Nephron progenitor cell (in vitro differentiated cells): ENCODE measurements at regions not wholly inside any gene's neighbourhood (a gene's known extent, or its start where the extent isn't known, plus 50 kb on each side); places are given as distances from the start of the nearest gene placed in this dataset.
A peak's percentile ranks its signal among the peaks of the same experiment; 100 is the strongest.

Source experiments
- DNase-seq: peaks from one replicate; pipeline ENCODE4 v3.0.0; 2021
- H3K27ac Mint-ChIP-seq: 2 replicates; pipeline ENCODE4 v1.8.0; 2021; ENCODE audit warnings: mild to moderate bottlenecking, moderate library complexity, mixed read lengths
- H3K27me3 Mint-ChIP-seq: 2 replicates; pipeline ENCODE4 v1.8.0; 2021; ENCODE audit warnings: mild to moderate bottlenecking, low read depth, mixed read lengths; ENCODE audit not compliant: poor library complexity
- H3K36me3 Mint-ChIP-seq: 2 replicates; pipeline ENCODE4 v1.8.0; 2021; ENCODE audit warnings: low read depth, mixed read lengths
- H3K4me1 Mint-ChIP-seq: 2 replicates; pipeline ENCODE4 v1.8.0; 2021; ENCODE audit warnings: mixed read lengths
- H3K4me3 Mint-ChIP-seq: 2 replicates; pipeline ENCODE4 v1.8.0; 2021; ENCODE audit warnings: mild to moderate bottlenecking, moderate library complexity, mixed read lengths
- H3K9me3 Mint-ChIP-seq: 2 replicates; pipeline ENCODE4 v1.8.0; 2021; ENCODE audit warnings: mild to moderate bottlenecking, moderate library complexity, mixed read lengths
- TF ChIP-seq, protein P1 (sequence below): fragments of 200-600 bp; sonication (generic); IDR thresholded peaks from 2 replicates; pipeline ENCODE4 v1.5.0; 2021; ENCODE audit warnings: antibody characterized with exemption

DNA sequence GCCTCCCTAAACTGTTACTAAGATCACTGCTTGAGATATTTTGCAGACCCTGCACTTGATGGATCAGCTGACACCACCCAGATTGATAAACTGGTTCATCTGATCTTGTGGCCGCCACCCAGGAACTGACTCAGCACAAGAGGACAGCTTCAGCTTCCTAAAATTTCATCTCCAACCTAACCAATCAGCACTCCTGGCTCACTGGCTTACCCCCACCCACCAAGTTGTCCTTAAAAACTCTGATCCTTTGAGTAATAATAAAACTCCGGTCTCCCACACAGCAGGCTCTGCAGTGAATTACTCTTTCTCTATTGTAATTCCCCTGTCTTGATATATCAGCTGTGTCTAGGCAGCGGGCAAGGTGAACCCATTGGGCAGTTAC, 174.8 kb downstream of the UTP18 start:
- H3K4me3 Mint-ChIP-seq, result no peak overlapping the region
- DNase-seq, result no peak

DNA sequence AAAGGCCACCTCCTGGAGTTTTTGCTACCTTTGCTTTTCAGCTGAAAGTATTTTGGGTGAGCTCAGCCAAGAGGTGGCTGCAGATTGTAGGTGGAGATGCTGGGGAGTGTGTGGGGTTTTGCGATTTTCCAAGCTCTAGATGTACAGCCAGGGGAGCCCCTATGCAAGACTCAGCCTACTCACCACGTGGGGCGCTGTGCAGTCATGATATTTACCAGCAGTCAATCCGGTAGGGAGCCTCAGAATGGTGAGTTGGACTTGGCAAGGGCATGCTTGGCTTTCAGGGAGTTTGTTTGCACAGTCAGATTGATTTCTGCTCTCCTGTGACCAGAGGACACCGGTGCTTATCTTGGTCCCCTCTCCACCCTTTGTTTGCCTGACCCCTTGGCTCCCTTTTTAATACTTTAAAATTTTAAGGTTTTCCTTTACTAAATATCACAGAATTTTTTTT, 175.3 kb downstream of the UTP18 start:
- Mint-ChIP-seq H3K27ac (no peak overlapping the region), H3K4me1 (peaks cover 21% of the 10 kb centered on the region), H3K27me3 (peaks cover 4% of the 10 kb centered on the region), H3K9me3 (peaks cover 9% of the 10 kb centered on the region), H3K4me3 (no peak overlapping the region), H3K36me3 (no peaks in the 10 kb centered on the region)
- DNase-seq, result peak; percentile 62
- TF ChIP-seq, protein P1, sequence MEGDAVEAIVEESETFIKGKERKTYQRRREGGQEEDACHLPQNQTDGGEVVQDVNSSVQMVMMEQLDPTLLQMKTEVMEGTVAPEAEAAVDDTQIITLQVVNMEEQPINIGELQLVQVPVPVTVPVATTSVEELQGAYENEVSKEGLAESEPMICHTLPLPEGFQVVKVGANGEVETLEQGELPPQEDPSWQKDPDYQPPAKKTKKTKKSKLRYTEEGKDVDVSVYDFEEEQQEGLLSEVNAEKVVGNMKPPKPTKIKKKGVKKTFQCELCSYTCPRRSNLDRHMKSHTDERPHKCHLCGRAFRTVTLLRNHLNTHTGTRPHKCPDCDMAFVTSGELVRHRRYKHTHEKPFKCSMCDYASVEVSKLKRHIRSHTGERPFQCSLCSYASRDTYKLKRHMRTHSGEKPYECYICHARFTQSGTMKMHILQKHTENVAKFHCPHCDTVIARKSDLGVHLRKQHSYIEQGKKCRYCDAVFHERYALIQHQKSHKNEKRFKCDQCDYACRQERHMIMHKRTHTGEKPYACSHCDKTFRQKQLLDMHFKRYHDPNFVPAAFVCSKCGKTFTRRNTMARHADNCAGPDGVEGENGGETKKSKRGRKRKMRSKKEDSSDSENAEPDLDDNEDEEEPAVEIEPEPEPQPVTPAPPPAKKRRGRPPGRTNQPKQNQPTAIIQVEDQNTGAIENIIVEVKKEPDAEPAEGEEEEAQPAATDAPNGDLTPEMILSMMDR, result peak; percentile 50

More for the DNA sequence above, 174.8 kb downstream of the UTP18 start:
- peaks cover 21% of the 10 kb centered on the region for H3K4me1 Mint-ChIP-seq
- H3K36me3 Mint-ChIP-seq, result no peaks in the 10 kb centered on the region
- TF ChIP-seq, protein P1, result no peak
- peaks cover 4% of the 10 kb centered on the region for H3K27me3 Mint-ChIP-seq
- peaks cover 14% of the 10 kb centered on the region for H3K9me3 Mint-ChIP-seq
- no peak overlapping the region for H3K27ac Mint-ChIP-seq

DNA sequence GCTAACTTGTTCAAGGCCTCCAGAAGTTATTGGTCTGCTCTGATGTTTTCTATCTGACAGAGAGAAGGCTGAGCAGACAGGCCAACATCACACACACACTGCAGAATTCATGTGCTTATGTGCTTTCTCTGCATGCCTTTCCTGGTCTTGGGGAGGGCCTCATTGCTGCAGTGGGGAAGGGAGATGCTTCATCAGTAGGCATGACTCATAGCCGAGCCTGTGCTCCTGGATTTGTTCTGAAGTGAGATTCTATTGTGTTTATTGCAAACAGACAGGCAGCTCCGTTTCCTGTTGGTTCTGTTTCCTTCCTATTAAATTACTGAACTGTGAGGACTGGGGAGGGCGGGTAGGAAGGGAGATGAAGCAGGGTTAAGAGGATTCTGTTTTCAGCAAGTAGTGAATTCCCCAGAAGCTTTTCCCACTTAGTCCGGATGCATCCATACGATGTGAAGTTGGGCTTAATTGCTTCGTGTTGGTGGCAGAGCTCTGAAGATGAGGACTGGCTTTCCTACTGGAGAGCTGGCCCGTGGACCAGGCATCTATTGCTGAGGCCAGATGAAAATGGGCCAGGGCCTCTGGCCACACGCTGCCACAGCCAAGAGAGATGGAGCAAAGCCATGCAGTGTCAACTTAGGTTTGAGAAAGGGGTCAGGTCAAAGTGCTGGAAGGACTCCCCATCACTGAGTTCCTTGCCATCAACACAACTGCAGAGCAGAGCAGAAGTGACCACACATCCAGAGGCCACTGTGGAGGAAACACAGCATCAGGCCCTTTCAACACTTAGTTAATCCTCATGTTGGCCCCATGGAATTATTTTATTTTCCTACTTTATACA, 179.3 kb downstream of the UTP18 start:
- H3K27ac Mint-ChIP-seq, result no peak overlapping the region
- no peaks in the 10 kb centered on the region for H3K36me3 Mint-ChIP-seq
- TF ChIP-seq, protein P1, result no peak
- H3K4me1 Mint-ChIP-seq, result peaks cover 21% of the 10 kb centered on the region
- H3K27me3 Mint-ChIP-seq, result no peaks in the 10 kb centered on the region
- DNase-seq, result no peak
- no peaks in the 10 kb centered on the region for H3K9me3 Mint-ChIP-seq
- H3K4me3 Mint-ChIP-seq, result no peak overlapping the region

DNA sequence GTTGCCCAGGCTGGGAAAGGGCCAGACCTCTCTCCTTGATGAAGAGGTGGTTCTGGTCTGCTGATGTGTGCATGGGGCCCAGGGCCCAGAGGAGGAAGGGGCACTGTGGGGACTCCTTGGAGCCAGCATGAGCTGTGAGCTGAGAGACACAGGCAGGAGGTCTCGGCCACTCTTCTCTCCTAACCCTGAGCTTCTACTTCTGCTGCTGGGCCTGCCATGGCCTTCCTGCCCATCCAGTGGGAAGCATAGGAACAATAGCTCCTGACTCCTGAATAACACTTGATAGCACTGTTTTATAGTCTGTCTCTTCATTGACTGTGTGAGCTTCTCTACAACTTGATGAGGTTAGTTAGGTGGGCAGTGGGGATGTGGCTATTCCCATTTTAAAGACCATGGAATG, 181.1 kb downstream of the UTP18 start:
- Mint-ChIP-seq H3K36me3 (no peaks in the 10 kb centered on the region), H3K27me3 (peaks cover 6% of the 10 kb centered on the region), H3K4me3 (no peak overlapping the region), H3K27ac (no peak overlapping the region), H3K4me1 (peaks cover 9% of the 10 kb centered on the region), H3K9me3 (no peaks in the 10 kb centered on the region)
- no peak for DNase-seq
- TF ChIP-seq, protein P1, result no peak

DNA sequence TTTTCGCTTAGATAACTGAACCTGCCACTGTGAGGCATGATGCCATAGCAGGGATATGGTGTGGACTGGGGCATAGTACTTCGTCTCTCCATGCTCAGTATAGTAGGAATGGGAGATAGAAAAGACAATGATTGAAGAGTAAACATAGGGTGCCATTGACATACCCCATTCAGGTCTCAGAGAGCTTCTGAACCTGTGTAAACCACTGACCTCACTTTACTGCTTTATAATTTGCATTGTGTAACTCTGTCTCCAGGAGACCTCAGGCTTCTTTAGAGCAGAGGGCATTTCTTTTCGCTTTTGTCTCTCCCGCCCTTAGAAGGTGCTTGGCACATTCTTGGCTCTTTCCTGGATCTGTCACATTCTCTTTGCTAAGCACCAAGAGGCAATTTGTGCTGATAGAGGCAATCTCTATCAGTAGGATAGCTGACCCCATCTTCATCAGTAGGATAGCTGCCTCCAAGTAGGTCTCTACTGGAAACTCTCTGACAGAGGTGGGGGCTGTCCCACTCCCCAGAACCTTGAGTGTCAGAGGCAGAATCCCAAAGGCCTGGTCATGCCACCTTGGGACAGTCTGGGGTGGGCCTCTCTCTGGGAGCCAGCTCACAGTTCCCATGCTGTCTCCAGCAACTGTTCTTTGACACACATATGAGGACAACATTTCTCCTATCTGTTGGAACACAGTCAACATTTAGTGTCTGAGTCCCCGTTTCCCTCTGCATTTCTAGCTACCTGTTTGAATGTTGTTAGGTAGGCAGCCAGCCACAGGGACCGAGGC, 181.9 kb downstream of the UTP18 start:
- Mint-ChIP-seq H3K4me1 (peaks cover 6% of the 10 kb centered on the region), H3K27ac (no peak overlapping the region), H3K36me3 (no peaks in the 10 kb centered on the region), H3K4me3 (no peak overlapping the region), H3K9me3 (no peaks in the 10 kb centered on the region), H3K27me3 (peaks cover 7% of the 10 kb centered on the region)
- DNase-seq, result no peak
- TF ChIP-seq, protein P1, result no peak
